Activated CD4-positive, alpha-beta T cell treated with anti-CD3 and anti-CD28 coated beads, Interleukin-2, amount 50 U/mL, for 16 hours (primary cell): ENCODE measurements at regions not wholly inside any gene's neighbourhood (a gene's known extent, or its start where the extent isn't known, plus 50 kb on each side); places are given as distances from the start of the nearest gene placed in this dataset.

Experiments used
- DNase-seq: peaks from one replicate; pipeline ENCODE4 v3.0.0-alpha.2; 2020

DNA sequence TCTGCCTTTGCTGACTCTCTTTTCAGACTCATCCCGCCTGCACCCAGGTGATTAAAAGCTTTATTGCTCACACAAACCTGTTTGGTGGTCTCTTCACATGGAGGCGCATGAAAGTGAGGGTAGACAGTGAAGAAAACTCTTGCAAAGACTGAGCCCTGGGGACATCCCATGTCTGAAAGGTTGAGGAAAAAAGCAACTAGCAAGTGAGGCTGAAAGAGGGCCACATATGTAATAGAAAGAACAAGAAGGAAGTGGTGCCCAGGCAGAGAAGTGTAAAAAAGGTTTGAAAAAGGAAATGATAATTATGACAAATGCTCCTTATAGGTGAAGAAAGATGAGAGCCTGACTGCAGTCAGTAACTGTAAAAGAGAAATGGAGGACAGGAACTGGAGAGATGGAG lies 115.9 kb upstream of the NEK7 start:
- no peak for DNase-seq

DNA sequence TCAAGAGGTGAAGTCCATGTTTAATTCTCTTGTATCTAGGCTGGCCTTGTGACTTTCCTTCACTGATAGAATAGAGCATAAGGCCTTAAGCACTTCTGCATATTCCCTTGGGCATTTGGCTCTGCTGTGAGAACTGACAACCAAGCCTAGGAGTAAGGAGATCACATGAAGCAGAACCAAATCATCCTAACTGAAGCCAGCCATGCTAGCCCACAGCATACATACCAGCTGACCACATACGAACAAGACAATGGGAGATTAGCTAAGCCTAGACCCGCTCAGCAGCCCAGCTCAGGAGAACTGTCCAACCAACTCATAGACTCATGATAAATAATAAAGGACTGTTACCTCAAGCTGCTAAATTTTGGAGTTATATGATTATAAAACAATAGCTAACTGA lies 114.6 kb upstream of the NEK7 start:
- no peak for DNase-seq

DNA sequence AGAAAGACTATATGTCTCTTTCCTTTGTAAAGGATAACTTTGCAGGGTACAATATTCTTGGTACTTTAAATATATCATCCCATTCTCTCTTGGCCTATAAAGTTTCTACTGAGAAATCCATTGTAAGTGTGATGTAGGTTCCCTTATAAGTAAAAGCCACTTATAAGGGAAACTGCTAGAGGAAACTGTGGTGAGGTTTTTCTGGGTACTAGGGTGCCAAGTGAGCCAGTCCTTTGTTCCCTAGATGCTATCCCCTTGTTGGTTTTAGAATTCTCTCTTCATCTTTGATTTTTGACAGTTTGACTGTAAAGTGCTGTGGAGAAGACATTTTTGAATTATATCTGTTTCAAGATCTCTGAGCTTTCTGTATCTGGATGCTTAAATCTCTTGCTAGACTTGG lies 108.9 kb upstream of the NEK7 start:
- DNase-seq: peak; percentile 38

DNA sequence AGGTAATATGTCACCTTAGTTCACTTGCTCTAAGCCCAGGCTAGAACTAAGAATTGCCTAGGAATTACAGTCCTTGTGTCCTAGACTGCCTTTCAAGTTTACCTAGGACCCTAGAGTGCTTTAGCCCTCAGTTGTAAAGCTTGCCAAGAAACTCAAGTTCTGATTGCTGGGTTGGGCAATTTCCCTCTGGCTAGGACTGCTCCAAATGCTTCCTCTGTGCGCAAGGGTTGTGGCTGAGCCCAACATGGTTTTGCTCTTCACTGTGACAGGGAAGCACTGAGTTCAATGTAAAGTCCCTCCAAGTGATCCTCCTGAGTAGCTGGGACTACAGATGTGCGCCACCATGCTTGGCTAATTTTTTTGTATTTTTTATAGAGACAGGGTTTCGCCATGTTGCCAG lies 102.3 kb upstream of the NEK7 start:
- DNase-seq: no peak

DNA sequence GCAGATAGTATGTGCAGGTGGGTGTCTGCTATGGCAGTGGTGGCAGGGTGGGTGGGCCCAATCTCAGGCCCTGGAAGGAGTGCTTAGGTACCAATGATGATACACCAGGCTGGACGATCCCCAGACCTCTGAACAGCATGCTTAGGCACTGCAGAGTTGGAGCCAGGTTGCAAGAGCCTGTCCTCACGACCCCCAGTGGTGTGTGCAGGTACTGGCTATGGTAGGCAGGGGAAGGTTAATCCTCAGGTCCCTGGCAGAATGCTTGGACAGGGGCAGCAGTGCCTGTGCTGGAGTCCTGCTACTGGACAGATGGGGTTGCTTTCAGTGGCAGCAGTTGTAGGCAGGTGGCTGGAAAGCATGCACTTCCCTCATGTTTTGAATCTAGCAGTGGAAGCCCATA lies 100.5 kb upstream of the NEK7 start:
- DNase-seq: no peak

DNA sequence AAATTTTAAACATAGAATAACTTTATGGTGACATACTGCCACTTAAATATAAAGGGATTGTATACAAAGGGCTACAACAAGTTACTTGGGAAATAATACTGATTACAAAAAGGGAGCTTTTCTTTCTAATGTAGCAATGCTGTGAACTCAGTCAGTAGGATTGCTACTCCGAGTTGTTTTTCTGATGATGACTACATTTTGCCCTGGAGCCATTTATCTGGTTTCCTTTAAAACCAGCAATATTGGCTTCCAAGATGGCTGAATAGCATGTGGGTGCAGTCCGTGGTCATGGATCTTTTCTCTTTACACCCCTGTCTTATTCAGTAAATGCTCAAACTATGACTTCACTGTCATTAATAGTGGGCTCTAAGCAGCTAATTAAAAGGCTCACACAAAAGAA lies 92.6 kb upstream of the NEK7 start:
- no peak for DNase-seq

DNA sequence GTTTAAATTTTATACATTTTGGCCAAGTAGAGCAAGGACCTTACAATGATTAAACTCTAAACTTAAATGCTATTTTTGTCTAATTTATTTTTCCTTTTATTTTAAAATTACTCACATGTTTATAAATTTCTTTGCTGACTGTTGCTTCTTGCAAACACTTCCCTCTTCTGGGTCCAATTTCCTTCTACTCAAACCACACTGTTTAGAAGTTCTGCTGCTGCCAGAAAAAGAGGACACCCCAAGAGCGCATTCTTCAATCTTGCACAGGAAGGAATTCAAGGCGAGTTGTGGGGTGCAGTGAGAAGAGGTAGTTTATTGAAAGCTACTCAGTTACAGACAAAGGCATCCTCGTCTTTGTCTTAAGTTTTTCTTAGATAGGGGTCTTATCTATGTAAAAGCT lies 88.5 kb upstream of the NEK7 start:
- no peak for DNase-seq

DNA sequence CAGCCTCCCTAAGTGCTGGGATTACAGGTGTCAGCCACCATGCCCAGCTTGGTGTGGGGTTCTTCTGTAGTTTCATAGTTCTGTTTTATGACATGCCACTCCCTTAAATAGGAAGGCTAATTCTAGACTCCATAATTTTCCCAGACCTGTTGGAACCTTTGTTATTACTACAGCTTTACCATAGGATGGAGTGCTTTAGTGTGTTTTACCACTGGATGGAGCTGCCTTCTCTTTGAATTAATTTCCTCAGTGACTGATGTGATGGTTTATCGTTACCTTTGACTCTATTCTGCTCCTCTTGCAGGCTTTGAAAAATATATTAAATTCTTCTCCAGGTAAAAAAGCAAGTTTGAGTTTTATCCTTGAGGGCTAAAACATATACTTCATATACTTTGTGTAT lies 84.6 kb upstream of the NEK7 start:
- DNase-seq: no peak

DNA sequence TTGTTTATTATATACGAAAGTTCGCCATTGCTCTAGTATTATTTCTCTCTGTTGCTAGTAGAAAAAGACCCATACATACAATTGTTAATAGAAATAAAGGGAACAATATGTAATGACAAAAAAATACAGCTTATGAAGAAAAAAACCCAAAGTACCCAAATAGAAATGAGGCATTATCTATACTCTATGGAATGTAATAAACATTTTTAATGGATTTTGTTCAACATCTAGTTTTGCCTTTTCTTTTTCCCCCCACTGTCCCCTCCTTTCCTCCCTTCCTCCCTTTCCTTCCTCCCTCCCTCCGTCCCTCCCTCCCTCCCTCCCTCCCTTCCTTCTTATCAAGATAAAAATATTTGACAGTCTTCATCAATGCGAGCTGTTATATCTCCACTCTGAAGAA lies 81.5 kb upstream of the NEK7 start:
- no peak for DNase-seq

DNA sequence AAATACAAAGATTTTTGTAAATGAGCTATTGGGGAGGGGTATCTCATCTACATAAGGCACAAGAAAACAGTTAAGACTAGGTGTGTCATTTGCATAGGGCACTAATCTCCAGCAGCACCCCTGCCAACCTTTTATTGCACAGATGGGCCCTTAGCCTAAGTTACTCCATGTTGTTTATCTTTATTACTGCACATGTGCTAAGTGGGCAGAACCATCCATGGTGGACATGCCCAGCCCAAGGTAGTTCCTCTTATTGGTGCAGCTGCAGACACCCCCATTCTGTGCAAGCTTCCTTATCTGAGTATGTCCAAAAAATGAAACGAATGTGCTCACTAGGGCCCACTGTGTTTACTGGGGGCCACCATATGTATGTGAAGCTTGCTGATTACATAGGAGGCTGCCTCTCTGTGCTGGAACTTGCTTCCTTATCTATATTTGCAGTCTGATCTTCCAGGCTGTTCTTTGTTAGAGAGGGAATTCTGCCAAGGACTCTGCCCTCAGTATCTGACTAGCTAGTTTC lies 77.3 kb upstream of the NEK7 start:
- DNase-seq: no peak

DNA sequence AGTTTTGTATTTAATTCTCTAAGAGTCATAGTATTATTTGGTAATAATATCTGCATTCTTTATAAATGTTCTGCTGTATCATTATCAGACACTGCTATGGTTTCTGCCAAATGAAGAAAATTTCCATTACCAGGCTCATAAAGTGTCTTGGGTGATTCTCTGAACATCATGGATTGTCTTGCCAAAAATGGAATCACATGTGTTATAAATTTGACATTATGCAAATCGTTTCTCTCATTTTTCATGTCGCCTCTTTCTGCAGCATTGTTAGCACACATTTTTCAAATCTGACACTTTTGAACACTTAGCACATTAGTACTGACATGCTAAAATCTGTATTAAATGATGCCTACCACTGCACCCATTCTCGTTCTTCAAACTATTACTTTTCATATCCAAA lies 74.2 kb upstream of the NEK7 start:
- DNase-seq: no peak

DNA sequence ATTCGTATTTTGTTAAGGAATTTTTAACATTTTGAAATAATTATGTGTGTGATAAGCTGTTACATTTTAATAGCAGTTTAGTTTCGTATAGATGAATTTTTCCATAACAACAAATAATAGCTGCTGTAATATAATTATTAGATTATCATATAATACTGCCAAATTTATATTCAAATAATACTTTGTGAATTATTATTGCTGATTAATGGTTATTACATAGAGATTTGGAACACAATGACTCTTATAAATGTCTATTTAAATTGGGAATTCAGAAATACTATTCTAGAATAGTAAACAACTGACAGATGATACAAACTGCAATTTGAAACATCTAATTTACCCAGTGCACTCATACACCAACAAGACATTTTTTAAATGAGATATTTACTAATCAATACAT lies 73.2 kb upstream of the NEK7 start:
- DNase-seq: no peak

DNA sequence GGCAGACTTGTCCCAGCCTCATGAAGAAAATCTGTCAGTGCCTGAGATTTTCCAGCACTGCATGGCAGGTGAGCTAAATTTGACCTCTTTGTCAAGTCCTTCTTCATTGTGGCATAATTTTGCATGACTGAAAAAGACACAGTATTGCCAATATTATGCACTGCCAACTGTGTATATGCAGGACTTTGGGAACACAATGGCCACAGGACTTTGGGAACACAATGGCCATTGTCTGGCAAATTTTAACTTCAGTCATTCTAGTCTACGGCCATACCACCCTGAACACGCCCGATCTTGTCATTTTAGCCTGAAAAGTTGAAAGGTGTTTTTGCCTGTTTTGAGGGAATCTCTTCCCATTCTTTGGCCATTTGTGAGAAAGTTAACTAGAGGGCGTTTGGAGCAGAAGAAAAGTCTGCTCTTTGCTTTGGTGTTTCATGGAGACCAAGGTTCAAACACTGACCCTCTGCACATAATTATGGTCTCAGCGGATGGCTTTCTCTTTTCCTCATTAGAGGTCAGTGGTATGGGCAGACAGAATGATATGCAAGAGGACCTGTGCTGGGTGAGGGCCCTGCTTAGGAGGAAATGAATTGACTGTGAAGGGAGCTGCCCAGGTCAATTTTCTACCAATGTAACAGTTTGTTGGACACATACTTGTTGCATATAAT lies 72.4 kb upstream of the NEK7 start:
- DNase-seq: no peak

DNA sequence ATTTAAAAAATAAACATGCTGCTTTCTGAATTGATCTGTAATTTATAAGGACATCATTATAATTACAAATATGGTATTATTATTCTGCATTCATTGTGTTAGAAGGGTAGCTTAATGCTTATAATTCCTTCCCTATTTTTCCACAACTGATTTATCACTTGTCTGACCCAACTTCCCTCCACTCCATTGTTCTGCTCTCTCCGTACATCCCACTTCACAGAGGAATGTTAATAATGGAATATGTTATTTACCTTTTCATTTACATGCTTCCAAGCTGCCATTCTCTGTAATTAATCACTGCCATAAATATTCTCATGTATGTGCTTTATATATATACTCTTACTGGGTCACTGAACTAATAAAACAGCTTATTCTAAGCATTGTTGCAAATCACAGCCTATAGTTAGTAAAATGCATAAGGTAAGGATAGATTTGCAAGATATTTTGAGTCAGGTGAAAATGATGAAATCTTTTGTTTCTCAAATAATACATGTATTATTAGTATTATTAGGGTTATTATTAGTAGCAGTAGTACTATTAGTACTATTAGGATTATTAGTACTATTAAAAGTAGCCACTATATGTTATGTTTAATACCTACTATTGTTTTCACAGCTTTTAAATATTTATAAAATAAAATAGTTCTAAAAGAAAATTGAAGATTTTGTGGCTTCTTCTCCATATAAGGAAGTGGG lies 70.6 kb upstream of the NEK7 start:
- DNase-seq: no peak

DNA sequence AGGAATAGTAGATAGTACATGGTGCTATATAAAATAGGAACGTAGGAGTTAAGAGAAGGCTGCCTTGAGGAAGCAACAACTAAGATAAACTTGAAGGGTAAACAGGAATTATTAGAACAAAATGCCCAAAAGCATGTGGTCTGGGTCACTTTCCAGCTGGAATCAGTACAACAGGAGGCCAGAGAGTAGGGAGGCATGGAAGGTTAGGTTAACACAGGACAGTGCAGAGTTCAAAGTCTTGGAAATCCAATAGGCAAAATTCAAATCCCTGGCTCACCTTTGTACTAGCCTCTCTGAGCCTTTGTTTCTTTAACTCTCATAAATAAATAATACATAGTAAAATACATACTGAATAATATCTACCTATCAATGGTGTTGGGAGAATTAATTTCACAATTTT lies 69.0 kb upstream of the NEK7 start:
- DNase-seq: no peak

DNA sequence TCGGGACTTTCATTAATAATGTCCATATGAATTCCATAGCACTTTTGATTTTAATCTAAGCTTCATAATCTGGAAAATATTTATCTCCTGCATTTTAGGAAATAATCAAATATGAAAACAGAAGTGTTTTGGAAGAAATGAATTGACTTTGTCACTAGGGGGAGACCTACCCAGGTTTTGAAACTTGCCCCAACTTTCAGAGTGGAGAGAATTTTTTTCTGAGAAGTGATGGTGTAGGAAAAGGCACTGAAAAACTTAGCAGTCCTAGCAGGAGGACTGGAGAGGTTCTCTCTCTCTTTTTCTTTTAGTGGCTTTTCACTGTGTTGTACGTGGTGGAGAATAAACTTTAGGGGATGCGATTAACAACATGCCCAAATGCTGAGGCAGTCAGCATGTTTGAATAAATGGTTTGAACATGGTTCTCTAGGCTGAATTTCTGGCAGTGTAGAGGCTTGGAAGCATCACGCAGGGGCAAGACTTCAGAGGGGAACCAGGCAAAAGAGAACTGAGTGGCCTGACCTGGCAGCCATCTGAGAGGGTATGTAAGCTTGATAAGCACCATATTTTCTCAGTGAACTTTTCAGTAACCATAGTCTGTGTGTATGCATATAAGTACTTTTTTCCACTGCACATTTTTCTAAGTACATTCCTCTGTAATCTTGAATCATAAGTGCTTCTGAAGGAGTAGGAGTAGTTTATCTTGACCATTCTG lies 68.3 kb upstream of the NEK7 start:
- DNase-seq: peak; percentile 44

DNA sequence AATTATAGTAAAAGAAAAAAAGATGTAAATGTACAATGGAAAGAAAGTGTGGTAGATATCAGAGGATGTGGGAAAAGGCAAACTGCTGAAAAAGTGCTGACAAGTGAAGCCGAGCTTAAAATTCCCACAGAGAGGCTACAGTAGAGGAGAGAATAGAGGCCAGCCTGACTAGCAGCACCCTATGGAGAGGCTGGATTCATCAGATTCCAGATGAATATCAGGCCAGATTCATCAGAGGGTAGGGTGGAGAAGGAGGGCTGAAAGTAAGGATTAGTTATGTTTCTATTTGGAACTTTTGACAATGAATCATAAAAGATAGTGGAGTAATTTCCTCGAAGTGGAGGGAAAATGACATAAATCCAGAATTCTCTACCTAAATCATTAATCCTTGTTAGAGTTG lies 60.4 kb upstream of the NEK7 start:
- no peak for DNase-seq

DNA sequence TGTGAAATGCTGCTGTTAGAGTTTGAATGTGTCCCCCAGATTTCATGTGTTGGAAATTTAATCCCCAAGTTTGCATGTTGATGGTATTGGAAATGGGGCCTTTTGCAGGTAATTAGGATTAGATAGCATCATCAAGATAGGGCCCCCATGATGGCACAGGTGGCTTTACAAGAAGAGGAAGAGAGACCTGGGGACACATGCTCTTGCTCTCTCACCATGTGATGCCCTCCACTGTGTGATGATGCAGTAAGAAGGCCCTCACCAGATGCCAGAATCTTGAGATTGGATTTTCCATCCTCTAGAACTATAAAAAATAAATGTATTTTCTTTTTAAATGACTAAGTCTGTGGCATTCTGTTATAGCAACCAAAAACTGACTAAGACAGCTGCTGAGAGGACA lies 57.0 kb upstream of the NEK7 start:
- no peak for DNase-seq

DNA sequence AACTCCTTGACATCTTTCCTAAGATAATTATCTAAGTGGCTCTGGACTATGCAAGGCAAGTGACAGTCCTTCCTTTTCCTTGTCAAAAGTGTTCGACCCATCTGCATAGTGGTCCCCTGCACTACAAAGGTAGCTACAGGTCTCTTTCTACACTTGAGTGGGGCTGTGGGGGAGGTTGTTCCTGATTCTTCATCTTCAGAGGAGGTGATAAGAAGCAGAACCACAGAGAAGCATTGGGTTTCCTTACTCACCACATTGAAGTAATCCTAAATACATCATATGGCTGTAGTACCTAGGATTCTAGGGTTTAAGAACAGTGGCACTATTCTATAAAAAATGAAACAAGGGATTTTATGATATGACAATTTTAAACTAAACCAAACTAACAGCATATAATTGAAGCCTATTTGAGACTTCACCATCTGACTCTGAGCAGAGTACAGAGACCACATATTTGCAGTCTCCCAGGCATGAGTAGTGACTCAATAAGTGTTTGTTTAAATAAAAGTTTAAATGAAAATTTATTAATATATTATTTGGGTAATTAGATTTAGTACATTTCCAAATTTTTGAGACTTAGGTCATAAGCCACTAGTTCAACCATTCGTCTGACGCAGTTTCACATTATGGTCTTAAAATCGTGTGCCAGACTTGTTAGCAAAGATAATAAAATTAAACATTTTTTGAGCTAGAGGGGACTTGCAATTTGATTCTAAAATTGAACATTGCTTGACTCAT lies 54.9 kb upstream of the NEK7 start:
- DNase-seq: no peak

DNA sequence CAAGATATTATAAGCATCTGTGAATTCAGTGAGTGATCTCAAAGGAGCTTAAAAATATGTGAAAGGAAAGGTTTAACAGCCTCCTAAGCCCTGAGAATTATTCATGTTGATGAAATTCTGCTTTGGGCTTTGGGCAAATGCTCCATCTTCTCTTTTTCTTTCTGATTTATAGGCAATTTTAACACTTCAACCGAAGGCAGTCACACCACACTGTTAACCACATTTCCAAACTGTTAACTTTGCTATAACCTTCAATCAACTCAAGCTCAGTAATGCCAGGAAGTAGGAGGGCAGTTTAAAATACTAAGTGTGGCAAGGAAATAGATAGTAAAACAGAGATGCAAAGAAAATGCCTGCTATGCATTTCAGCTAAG lies 54.4 kb upstream of the NEK7 start:
- DNase-seq: peak; percentile 52

DNA sequence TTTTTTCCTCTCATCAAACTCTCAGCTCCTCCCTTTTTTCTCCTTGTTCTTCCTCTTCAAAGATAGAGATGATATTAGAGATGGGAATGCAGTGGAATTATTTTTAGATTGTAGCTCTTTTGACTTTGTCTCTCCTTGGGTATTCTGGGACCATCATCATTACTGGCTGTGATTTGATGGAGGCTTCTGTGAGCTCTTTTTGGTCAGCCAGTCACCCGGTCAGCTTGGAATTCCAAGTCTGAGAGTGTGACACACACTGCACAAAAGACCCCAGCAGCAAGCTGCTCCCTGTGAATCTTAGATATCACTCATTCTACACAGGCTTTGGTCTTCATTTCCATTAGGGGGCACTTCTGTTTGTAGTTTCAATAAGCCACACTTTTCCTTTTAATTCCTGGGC lies 51.6 kb upstream of the NEK7 start:
- no peak for DNase-seq

DNA sequence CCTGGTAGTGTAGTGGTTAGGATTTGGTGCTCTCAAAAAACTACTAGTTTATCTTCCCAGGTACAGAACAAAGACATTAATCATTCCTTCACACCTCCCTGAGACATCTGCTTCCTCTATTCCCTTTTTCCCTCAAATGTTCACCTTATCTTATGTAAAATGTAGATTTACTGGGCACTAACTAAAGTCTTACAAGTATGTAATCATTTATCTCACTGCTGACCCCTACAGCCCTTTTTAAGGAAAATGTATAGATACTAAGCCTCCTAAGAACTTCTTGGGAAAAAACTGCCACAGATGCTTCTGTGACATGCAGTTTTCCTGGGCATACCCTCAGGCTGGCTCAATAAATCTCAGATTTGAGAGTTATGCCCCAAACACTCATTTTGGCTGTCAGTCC lies 50.8 kb upstream of the NEK7 start:
- no peak for DNase-seq
